Mesenchymal stem cell (in vitro differentiated cells and primary cell): ENCODE measurements at regions not wholly inside any gene's neighbourhood (a gene's known extent, or its start where the extent isn't known, plus 50 kb on each side); places are given as distances from the start of the nearest gene placed in this dataset.

Source experiments
- DNase-seq: peaks from one replicate; pipeline ENCODE4 v3.0.0-alpha.2; 2013
- H2AFZ ChIP-seq: one replicate; pipeline ENCODE4 v1.6.1; 2013; ENCODE audit warnings: low read depth, mild to moderate bottlenecking, control low read depth, inconsistent platforms, low read length, moderate library complexity
- H2AK5ac ChIP-seq: 2 replicates; pipeline ENCODE4 v1.6.1; 2013; ENCODE audit warnings: low read length, moderate library complexity, mild to moderate bottlenecking, inconsistent platforms; ENCODE audit not compliant: severe bottlenecking
- H2BK120ac ChIP-seq: one replicate; pipeline ENCODE4 v1.6.1; 2013; ENCODE audit warnings: low read depth, mild to moderate bottlenecking, inconsistent platforms, low read length, moderate library complexity
- H2BK12ac ChIP-seq, 2 experiments: one replicate each; pipeline ENCODE4 v1.6.1; 2013; ENCODE audit warnings: inconsistent platforms in 2 of 2, low read length in 2 of 2, mild to moderate bottlenecking in 2 of 2, moderate library complexity in 2 of 2, control low read depth in 1 of 2
- H2BK15ac ChIP-seq: one replicate; pipeline ENCODE4 v1.6.1; 2013; ENCODE audit warnings: mild to moderate bottlenecking, low read depth, inconsistent platforms; ENCODE audit not compliant: poor library complexity, severe bottlenecking
- H2BK5ac ChIP-seq: 2 replicates; pipeline ENCODE4 v1.6.1; 2013; ENCODE audit warnings: low read depth, mild to moderate bottlenecking, low read length, control low read depth, inconsistent platforms; ENCODE audit not compliant: poor library complexity, severe bottlenecking
- H3K14ac ChIP-seq, 2 experiments: one replicate each; pipeline ENCODE4 v1.6.1; 2013; ENCODE audit warnings: inconsistent platforms in 2 of 2, low read length in 2 of 2, control low read depth in 1 of 2, mild to moderate bottlenecking in 1 of 2, moderate library complexity in 1 of 2
- H3K18ac ChIP-seq, 2 experiments: one replicate each; pipeline ENCODE4 v1.6.1; 2013; ENCODE audit warnings: inconsistent platforms in 2 of 2, low read length in 2 of 2, control low read depth in 1 of 2, low read depth in 1 of 2, mild to moderate bottlenecking in 1 of 2
- H3K23ac ChIP-seq, 2 experiments: one replicate each; pipeline ENCODE4 v1.6.1; 2013; ENCODE audit warnings: inconsistent platforms in 2 of 2, low read length in 2 of 2, mild to moderate bottlenecking in 2 of 2, moderate library complexity in 2 of 2, control low read depth in 1 of 2
- H3K27ac ChIP-seq: 2 replicates; pipeline ENCODE4 v1.5.1; 2013; ENCODE audit warnings: mild to moderate bottlenecking, moderate library complexity, low read length, control low read depth, inconsistent platforms; ENCODE audit not compliant: poor library complexity, severe bottlenecking
- H3K27me3 ChIP-seq, 2 experiments: 2 replicates each; pipeline versions ENCODE4 v1.6.1 to v1.7.0; 2013; ENCODE audit warnings: low read length in 2 of 2, mild to moderate bottlenecking in 2 of 2, moderate library complexity in 2 of 2, control low read depth in 1 of 2, inconsistent platforms in 1 of 2; ENCODE audit not compliant: control insufficient read depth in 1 of 2, insufficient read depth in 1 of 2
- H3K36me3 ChIP-seq, 2 experiments: 2 replicates each; pipeline versions ENCODE4 v1.6.1 to v1.7.0; 2013; ENCODE audit warnings: low read length in 2 of 2, control low read depth in 1 of 2, inconsistent platforms in 1 of 2, low read depth in 1 of 2, mild to moderate bottlenecking in 1 of 2; ENCODE audit not compliant: insufficient read depth in 2 of 2, control insufficient read depth in 1 of 2
- H3K4ac ChIP-seq, 2 experiments: one replicate each; pipeline ENCODE4 v1.6.1; 2013; ENCODE audit warnings: inconsistent platforms in 2 of 2, low read length in 2 of 2, mild to moderate bottlenecking in 2 of 2, moderate library complexity in 2 of 2, control low read depth in 1 of 2, low read depth in 1 of 2
- H3K4me1 ChIP-seq: 2 replicates; pipeline ENCODE4 v1.6.1; 2013; ENCODE audit warnings: low read depth, low read length, control low read depth; ENCODE audit not compliant: control insufficient read depth, insufficient read depth
- H3K4me2 ChIP-seq: 2 replicates; pipeline ENCODE4 v1.6.1; 2013; ENCODE audit warnings: low read length, mild to moderate bottlenecking, inconsistent platforms; ENCODE audit not compliant: poor library complexity, severe bottlenecking
- H3K4me3 ChIP-seq, 2 experiments: 2 replicates each; pipeline versions ENCODE4 v1.5.1 to v1.7.0; 2013; ENCODE audit warnings: low read length in 2 of 2, mild to moderate bottlenecking in 2 of 2, control low read depth in 1 of 2, low read depth in 1 of 2; ENCODE audit not compliant: insufficient read depth in 1 of 2
- H3K79me1 ChIP-seq: replicated peaks from 2 replicates; pipeline ENCODE4 v1.6.1; 2013; ENCODE audit warnings: mild to moderate bottlenecking, control low read depth, low read length, inconsistent platforms; ENCODE audit not compliant: poor library complexity, severe bottlenecking
- H3K9ac ChIP-seq: 2 replicates; pipeline ENCODE4 v1.7.0; 2013; ENCODE audit warnings: mild to moderate bottlenecking, low read length, moderate library complexity
- H3K9me3 ChIP-seq: 2 replicates; pipeline ENCODE4 v1.7.0; 2013; ENCODE audit warnings: mild to moderate bottlenecking, low read length; ENCODE audit not compliant: control insufficient read depth
- H4K8ac ChIP-seq: one replicate; pipeline ENCODE4 v1.6.1; 2013; ENCODE audit warnings: inconsistent platforms, mild to moderate bottlenecking, low read length, moderate library complexity
- H4K91ac ChIP-seq: one replicate; pipeline ENCODE4 v1.6.1; 2013; ENCODE audit warnings: mild to moderate bottlenecking, low read length, inconsistent platforms
- WGBS: methylation state at CpG from one replicate; pipeline ENCODE4 v1.1.7; 2013; ENCODE audit warnings: mixed read lengths; 5-methylcytosine and 5-hydroxymethylcytosine counted together

DNA sequence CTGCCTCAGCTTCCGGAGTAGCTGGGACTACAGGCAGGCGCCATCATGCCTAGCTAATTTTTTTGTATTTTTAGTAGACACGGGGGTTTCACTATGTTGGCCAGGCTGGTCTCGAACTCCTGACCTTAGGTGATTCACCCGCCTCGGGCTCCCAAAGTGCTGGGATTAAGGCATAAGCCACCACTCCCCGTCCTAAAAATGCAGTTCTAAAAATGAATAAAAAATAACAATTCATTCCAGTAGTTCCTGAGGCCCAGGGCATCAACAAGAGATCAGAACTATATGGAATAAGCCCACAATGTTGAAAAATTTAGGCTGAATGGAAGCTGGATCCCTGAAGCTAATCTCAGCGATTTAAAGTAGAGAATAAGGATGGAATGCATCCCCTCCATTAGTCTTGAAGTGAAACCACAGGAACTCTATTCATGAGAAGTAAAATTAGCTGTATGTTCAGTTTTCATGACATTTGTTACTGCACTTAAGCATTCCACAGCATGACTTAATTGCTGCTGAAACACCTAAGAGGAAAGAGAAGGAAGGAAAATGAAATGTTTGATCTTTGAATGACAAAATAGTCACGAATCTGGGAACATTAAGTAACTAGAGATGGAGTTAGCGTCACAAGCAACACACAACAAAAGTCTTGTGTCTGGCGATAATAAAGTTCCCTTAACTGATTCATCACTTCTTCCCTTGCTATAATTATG lies 80.4 kb upstream of the RIPOR2 start:
- Histone ChIP-seq H2BK5ac (no peak overlapping the region), H3K36me3 (no peaks in the 10 kb centered on the region), H2AFZ (no peak overlapping the region), H2BK120ac (no peak overlapping the region), H2BK12ac (no peak overlapping the region), H3K27ac (no peak overlapping the region), H3K4me1 (peaks cover 2% of the 10 kb centered on the region), H2AK5ac (no peak overlapping the region), H3K18ac (no peak overlapping the region), H3K14ac (no peak overlapping the region), H4K8ac (no peak overlapping the region), H3K23ac (no peak overlapping the region), H3K9ac (peak overlapping the region; percentile 50), H3K9me3 (no peaks in the 10 kb centered on the region), H3K4me3 (no peak overlapping the region), H3K4ac (no peak overlapping the region), H3K79me1 (no peaks in the 10 kb centered on the region), H4K91ac (no peak overlapping the region), H2BK15ac (no peak overlapping the region), H3K27me3 (no peaks in the 10 kb centered on the region), H3K4me2 (no peak overlapping the region)
- peak; percentile 57 for DNase-seq
- 79% methylated on average over 11 of the region's 11 CpGs for WGBS

DNA sequence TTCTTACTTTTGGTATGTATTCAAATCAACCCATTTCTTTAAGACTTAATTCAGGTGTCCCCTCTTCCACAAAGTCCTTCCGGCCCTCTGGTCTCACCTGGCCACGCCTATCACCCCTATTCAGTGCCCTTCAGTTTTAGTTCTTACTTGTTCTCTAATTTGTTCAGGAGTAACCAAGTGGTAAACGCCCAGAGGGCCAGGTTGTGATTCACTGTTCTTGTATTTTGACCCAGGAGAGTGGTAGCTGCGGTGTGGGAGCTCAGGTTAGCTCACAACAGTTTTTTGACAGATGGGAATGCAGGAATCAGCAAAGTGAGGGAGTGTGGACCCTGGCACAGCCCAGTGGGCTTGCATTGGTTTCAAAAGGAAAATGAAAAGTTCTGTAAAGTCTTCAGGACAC lies 81.7 kb upstream of the RIPOR2 start:
- H2BK5ac ChIP-seq = no peak overlapping the region
- DNase-seq = no peak
- H3K9me3 ChIP-seq = no peaks in the 10 kb centered on the region
- no peaks in the 10 kb centered on the region for H3K27me3 ChIP-seq
- 82% methylated on average over 4 of the region's 4 CpGs for WGBS
- no peak overlapping the region for H2BK120ac ChIP-seq
- H2BK15ac ChIP-seq = no peak overlapping the region
- no peak overlapping the region for H3K27ac ChIP-seq
- H2AK5ac ChIP-seq = no peak overlapping the region
- peaks cover 2% of the 10 kb centered on the region for H3K4me1 ChIP-seq
- H2AFZ ChIP-seq = no peak overlapping the region
- H3K4me2 ChIP-seq = no peak overlapping the region
- H3K36me3 ChIP-seq = no peaks in the 10 kb centered on the region
- no peak overlapping the region for H3K23ac ChIP-seq
- no peak overlapping the region for H3K4me3 ChIP-seq
- H2BK12ac ChIP-seq = no peak overlapping the region
- no peak overlapping the region for H3K14ac ChIP-seq
- no peaks in the 10 kb centered on the region for H3K79me1 ChIP-seq
- no peak overlapping the region for H3K18ac ChIP-seq
- no peak overlapping the region for H4K8ac ChIP-seq
- no peak overlapping the region for H3K9ac ChIP-seq
- H4K91ac ChIP-seq = no peak overlapping the region
- no peak overlapping the region for H3K4ac ChIP-seq

GRCh38 chr6:25017932-25018567 lies 82.3 kb upstream of the RIPOR2 start:
- 37% methylated on average over 6 of the region's 7 CpGs for WGBS
- H3K9me3 ChIP-seq = no peaks in the 10 kb centered on the region
- H3K4ac ChIP-seq = no peak overlapping the region
- no peak overlapping the region for H2AK5ac ChIP-seq
- no peaks in the 10 kb centered on the region for H3K27me3 ChIP-seq
- H3K18ac ChIP-seq = no peak overlapping the region
- H3K4me1 ChIP-seq = peaks cover 2% of the 10 kb centered on the region
- no peak overlapping the region for H3K4me3 ChIP-seq
- H3K9ac ChIP-seq = no peak overlapping the region
- H2BK120ac ChIP-seq = no peak overlapping the region
- H3K23ac ChIP-seq = no peak overlapping the region
- peak; percentile 47 for DNase-seq
- no peaks in the 10 kb centered on the region for H3K79me1 ChIP-seq
- no peak overlapping the region for H4K91ac ChIP-seq
- no peak overlapping the region for H2BK5ac ChIP-seq
- no peak overlapping the region for H3K27ac ChIP-seq
- no peak overlapping the region for H4K8ac ChIP-seq
- no peak overlapping the region for H3K4me2 ChIP-seq
- no peak overlapping the region for H2AFZ ChIP-seq
- no peaks in the 10 kb centered on the region for H3K36me3 ChIP-seq
- no peak overlapping the region for H2BK12ac ChIP-seq
- no peak overlapping the region for H3K14ac ChIP-seq
- no peak overlapping the region for H2BK15ac ChIP-seq

DNA sequence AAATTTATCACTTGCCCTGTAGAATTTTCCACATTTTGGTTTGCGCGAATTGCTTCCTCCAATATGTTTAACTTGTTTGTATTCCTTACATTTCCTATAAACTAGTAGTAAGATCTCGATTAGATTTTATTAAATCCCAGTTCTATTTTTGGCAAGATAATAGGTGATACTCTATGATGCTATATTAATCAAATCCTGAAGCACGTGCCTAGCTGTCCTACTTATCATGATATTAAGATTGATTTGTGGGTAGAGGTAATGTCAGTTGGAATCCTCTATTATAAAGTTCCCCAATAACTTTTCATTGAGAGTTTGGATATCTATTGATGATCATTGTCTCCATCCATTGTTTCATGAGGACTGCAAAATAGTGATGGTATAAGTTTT lies 82.8 kb upstream of the RIPOR2 start:
- H2BK5ac ChIP-seq = no peak overlapping the region
- DNase-seq = no peak
- H4K8ac ChIP-seq = no peak overlapping the region
- H3K9me3 ChIP-seq = no peaks in the 10 kb centered on the region
- no peak overlapping the region for H2AK5ac ChIP-seq
- no peaks in the 10 kb centered on the region for H3K4me1 ChIP-seq
- WGBS = 93% methylated on average over 2 of the region's 4 CpGs
- H3K9ac ChIP-seq = no peak overlapping the region
- no peak overlapping the region for H3K4me3 ChIP-seq
- H3K18ac ChIP-seq = no peak overlapping the region
- H3K23ac ChIP-seq = no peak overlapping the region
- H3K4ac ChIP-seq = no peak overlapping the region
- no peak overlapping the region for H4K91ac ChIP-seq
- no peak overlapping the region for H3K14ac ChIP-seq
- H3K36me3 ChIP-seq = no peaks in the 10 kb centered on the region
- no peaks in the 10 kb centered on the region for H3K27me3 ChIP-seq
- H2BK15ac ChIP-seq = no peak overlapping the region
- no peak overlapping the region for H2AFZ ChIP-seq
- no peaks in the 10 kb centered on the region for H3K79me1 ChIP-seq
- H2BK120ac ChIP-seq = no peak overlapping the region
- H2BK12ac ChIP-seq = no peak overlapping the region
- no peak overlapping the region for H3K4me2 ChIP-seq
- H3K27ac ChIP-seq = no peak overlapping the region
